Vagina (tissue), 2 donors: ENCODE measurements at regions not wholly inside any gene's neighbourhood (a gene's known extent, or its start where the extent isn't known, plus 50 kb on each side); places are given as distances from the start of the nearest gene placed in this dataset.

Experiments used
- DNase-seq, 2 donors: peaks; one replicate each; pipeline ENCODE4 v3.0.0-alpha.2; 2017; ENCODE audit errors: extremely low spot score in 2 of 2
- H3K27ac ChIP-seq: fragments of 200-600 bp; sonication (generic); one replicate; pipeline ENCODE4 v1.5.1; 2019
- H3K27me3 ChIP-seq: fragments of 200-600 bp; sonication (generic); one replicate; pipeline ENCODE4 v1.5.1; 2019
- H3K36me3 ChIP-seq, 2 donors: fragments of 200-600 bp; sonication (generic); one replicate each; pipeline ENCODE4 v1.5.1; 2017 to 2019
- H3K4me1 ChIP-seq: fragments of 200-600 bp; sonication (generic); one replicate; pipeline ENCODE4 v1.5.1; 2019
- H3K4me3 ChIP-seq, 2 donors: fragments of 200-600 bp; sonication (generic); 1 replicate in 1 of 2; 2 replicates in 1 of 2; pipeline ENCODE4 v1.5.1; 2016 to 2019
- H3K9me3 ChIP-seq: fragments of 200-600 bp; sonication (generic); one replicate; pipeline ENCODE4 v1.5.1; 2019
- POLR2A ChIP-seq, 2 donors: fragments of 450-650 bp; IDR thresholded peaks; one replicate each; pipeline ENCODE4 v1.6.1; 2017; ENCODE audit warnings: antibody characterized with exemption in 2 of 2, mild to moderate bottlenecking in 2 of 2, moderate library complexity in 2 of 2
- POLR2AphosphoS5 ChIP-seq, 2 donors: sonication (generic); formaldehyde crosslinking; IDR thresholded peaks; one replicate each; pipeline ENCODE4 v1.9.0; 2017; ENCODE audit warnings: antibody characterized with exemption in 2 of 2, mild to moderate bottlenecking in 2 of 2, low read depth in 1 of 2; ENCODE audit not compliant: insufficient read depth in 1 of 2
- intact Hi-C: fragments of 100-400 bp; cut with DNase I; formaldehyde crosslinking; loops from one replicate; pipeline ENCODE4 v1.15.1; 2023
- TF ChIP-seq, protein P1 (sequence below), 3 experiments: fragments of 450-650 bp in 2 of 3; fragments of 200-600 bp in 1 of 3; sonication (generic) in 1 of 3; IDR thresholded peaks; one replicate each; pipeline ENCODE4 v1.5.1; 2017 to 2019; ENCODE audit warnings: antibody characterized with exemption in 3 of 3, mild to moderate bottlenecking in 2 of 3, moderate library complexity in 2 of 3

DNA sequence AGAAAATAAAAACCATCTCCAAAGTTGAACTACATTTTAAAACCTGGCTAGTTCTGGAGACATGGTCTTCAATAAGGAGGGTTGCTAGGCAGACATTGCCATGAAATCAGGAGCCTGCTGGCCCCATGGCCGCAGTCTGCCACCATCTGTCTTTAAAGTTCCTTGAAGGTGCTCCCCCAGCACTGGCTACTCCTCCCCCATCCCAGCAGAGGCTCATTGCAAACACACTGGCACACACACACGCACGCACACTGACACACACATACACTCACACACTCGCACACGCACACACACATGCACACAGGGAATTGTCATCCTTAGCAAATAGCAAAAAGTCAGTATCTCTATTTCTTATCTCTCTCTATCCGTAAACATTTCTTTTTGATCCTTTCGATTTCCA is 68.4 kb downstream of the ZIC5 start:
- Histone ChIP-seq H3K27ac (no peak overlapping the region), H3K27me3 (no peaks in the 10 kb centered on the region), H3K4me1 (no peaks in the 10 kb centered on the region), H3K4me3 (no peak overlapping the region), H3K9me3 (no peaks in the 10 kb centered on the region), H3K36me3 (no peaks in the 10 kb centered on the region)
- intact Hi-C loops = no loop called here
- no peak for DNase-seq
- TF ChIP-seq POLR2AphosphoS5 (IDR thresholded peaks at IDR 0.05; ENCODE audit: insufficient read depth in 1 of 2, low read depth in 1 of 2) (no peak), POLR2A (IDR thresholded peaks at IDR 0.05) (no peak)
- TF ChIP-seq, protein P1, sequence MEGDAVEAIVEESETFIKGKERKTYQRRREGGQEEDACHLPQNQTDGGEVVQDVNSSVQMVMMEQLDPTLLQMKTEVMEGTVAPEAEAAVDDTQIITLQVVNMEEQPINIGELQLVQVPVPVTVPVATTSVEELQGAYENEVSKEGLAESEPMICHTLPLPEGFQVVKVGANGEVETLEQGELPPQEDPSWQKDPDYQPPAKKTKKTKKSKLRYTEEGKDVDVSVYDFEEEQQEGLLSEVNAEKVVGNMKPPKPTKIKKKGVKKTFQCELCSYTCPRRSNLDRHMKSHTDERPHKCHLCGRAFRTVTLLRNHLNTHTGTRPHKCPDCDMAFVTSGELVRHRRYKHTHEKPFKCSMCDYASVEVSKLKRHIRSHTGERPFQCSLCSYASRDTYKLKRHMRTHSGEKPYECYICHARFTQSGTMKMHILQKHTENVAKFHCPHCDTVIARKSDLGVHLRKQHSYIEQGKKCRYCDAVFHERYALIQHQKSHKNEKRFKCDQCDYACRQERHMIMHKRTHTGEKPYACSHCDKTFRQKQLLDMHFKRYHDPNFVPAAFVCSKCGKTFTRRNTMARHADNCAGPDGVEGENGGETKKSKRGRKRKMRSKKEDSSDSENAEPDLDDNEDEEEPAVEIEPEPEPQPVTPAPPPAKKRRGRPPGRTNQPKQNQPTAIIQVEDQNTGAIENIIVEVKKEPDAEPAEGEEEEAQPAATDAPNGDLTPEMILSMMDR (IDR thresholded peaks at IDR 0.05) = no peak

DNA sequence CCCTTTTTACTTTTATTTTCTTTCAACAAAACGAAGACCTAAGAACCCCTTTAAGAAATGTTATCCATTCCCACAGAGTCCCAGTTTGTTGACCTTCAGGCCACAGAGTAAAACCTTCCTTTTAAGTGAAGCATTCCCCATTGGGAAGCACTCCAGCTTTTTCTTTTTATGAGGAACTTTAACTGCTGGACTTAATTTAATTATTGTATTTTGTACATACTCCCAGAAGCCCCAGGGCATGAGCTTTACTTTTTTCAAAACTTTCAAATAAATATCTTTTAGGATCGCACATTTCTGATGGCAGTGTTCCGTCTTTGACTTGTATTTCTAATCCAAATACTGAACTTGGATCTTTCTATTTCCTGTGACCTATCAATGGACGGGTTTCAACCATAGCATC is 68.9 kb downstream of the ZIC5 start:
- TF ChIP-seq POLR2AphosphoS5 (IDR thresholded peaks at IDR 0.05; ENCODE audit: insufficient read depth in 1 of 2, low read depth in 1 of 2) (no peak), POLR2A (IDR thresholded peaks at IDR 0.05) (no peak)
- TF ChIP-seq, protein P1 (IDR thresholded peaks at IDR 0.05) = no peak
- no peak overlapping the region for H3K27ac ChIP-seq
- H3K4me1 ChIP-seq = no peaks in the 10 kb centered on the region
- intact Hi-C loops = no loop called here
- no peaks in the 10 kb centered on the region for H3K27me3 ChIP-seq
- no peak for DNase-seq
- no peaks in the 10 kb centered on the region for H3K9me3 ChIP-seq
- H3K36me3 ChIP-seq = no peaks in the 10 kb centered on the region
- H3K4me3 ChIP-seq = no peak overlapping the region

DNA sequence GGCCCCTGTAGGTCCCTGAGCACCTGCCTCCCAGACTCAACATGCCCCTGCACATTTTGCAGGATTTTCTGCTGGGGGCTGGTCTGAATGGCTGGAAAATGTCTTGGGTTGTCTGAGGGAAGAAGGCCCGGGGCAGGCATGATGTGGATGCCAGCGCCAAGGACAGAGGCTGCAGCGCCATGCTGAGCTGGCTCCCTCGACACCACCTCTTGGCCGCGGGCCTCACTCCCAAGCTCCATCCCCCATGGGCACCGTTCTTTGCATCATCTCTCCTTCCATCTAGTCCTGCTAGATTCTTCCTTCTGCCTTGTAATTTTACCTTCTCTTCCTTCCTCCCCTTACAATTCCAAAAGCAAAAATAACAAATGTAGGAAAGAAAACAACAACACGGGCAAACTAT is 70.6 kb downstream of the ZIC5 start:
- no peak for DNase-seq
- Histone ChIP-seq H3K36me3 (no peaks in the 10 kb centered on the region), H3K4me1 (no peaks in the 10 kb centered on the region), H3K9me3 (no peaks in the 10 kb centered on the region), H3K27ac (no peak overlapping the region), H3K4me3 (no peak overlapping the region), H3K27me3 (no peaks in the 10 kb centered on the region)
- intact Hi-C loops = no loop called here
- no peak for TF ChIP-seq POLR2AphosphoS5 (IDR thresholded peaks at IDR 0.05; ENCODE audit: insufficient read depth in 1 of 2, low read depth in 1 of 2)
- TF ChIP-seq, protein P1 (IDR thresholded peaks at IDR 0.05) = no peak
- TF ChIP-seq POLR2A (IDR thresholded peaks at IDR 0.05) = no peak

DNA sequence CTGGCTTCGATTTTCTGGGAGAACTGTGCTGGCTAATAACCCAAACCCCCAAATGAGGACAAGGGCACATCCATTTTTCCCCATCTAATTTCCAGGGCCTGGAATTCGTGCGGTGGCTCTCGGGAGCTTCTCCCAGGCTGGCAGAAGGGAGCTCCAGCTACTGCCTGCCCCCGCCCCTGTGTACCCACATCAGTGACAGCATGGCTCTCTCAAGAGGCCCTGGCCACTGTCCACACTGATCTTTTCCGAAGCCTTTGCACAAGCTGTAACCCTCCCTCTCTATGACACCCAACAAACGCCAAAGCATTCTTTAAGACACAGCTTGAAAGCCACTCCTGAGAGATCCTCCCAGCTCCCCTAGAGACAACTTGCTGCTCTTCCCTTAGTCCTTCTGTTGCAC is 73.1 kb downstream of the ZIC5 start:
- Histone ChIP-seq H3K9me3 (no peaks in the 10 kb centered on the region), H3K4me3 (no peak overlapping the region), H3K36me3 (no peaks in the 10 kb centered on the region), H3K27me3 (no peaks in the 10 kb centered on the region), H3K4me1 (peaks cover 12% of the 10 kb centered on the region), H3K27ac (no peak overlapping the region)
- TF ChIP-seq POLR2AphosphoS5 (IDR thresholded peaks at IDR 0.05; ENCODE audit: insufficient read depth in 1 of 2, low read depth in 1 of 2) = no peak
- TF ChIP-seq, protein P1 (IDR thresholded peaks at IDR 0.05) = no peak
- no peak for TF ChIP-seq POLR2A (IDR thresholded peaks at IDR 0.05)
- no peak for DNase-seq
- intact Hi-C loops = no loop called here

DNA sequence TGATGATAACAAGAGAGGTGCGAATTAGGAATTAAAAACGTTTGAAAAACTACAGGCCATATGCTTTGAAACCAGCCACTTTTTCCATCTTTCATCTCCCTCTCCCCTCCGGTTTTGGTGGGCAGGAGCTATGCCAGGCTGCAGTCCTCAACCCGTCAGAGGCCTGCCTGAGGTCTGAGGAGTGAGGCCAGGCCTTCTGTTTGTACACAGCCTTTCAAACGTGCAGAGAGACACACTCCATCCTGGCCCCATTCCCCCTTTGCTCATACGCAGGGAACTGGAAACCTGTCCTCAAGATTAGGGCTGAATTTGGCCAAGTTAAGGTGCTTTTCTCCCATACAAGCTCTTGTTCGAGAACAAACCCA is 74.5 kb downstream of the ZIC5 start:
- DNase-seq = no peak
- peaks cover 12% of the 10 kb centered on the region for H3K4me1 ChIP-seq
- H3K9me3 ChIP-seq = no peaks in the 10 kb centered on the region
- intact Hi-C loops = no loop called here
- no peaks in the 10 kb centered on the region for H3K27me3 ChIP-seq
- no peak overlapping the region for H3K27ac ChIP-seq
- no peaks in the 10 kb centered on the region for H3K36me3 ChIP-seq
- no peak for TF ChIP-seq POLR2AphosphoS5 (IDR thresholded peaks at IDR 0.05; ENCODE audit: insufficient read depth in 1 of 2, low read depth in 1 of 2)
- TF ChIP-seq POLR2A (IDR thresholded peaks at IDR 0.05) = no peak
- TF ChIP-seq, protein P1 (IDR thresholded peaks at IDR 0.05) = no peak
- H3K4me3 ChIP-seq = no peak overlapping the region
